ENCODE measurements at regions not wholly inside any gene's neighbourhood (a gene's known extent, or its start where the extent isn't known, plus 50 kb on each side); places are given as distances from the start of the nearest gene placed in this dataset.

DNA sequence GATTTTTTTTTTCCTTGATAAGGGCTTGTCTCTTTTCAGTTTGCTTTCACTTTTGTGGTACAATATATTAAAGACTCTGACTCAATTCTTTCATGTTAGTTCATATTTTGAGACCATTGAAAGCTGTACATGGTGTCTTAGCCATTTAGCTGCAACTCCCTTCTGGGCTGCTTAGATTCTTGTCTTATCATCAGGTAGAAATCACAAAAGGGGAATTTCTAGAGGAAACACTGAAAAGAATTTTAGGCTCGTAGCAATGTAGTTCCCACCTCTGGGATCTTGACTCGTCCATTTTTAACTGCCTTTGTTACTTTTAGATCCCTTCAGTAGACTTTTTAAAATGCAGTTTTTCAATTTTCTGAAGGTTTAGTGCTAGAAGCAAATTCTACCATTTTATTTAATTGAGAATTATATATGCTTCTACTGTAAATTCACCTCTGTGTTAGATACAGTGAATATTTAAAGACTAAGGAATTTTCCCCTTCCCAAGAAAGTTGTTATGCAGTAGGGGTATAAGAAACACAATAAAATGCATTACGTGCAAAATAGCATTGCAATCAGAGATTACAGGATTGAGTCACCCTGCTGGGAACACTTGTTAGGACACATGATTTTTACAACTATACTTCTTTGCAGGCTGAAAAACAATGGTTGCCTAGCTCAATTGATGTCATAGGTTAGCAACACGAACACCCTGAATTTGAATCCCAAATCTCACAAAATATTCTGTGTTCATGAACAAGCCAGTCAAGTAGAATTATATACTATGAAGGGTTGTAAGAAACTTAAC is 772.7 kb downstream of the PDCD6IP start:
- intact Hi-C loops (cut with micrococcal nuclease) = no loop called here
- ChIA-PET CTCF (no interaction called here), POLR2A (no interaction called here)
- H3K9me3 Mint-ChIP-seq = peaks cover under 1% of the 10 kb centered on the region
- ATAC-seq (ENCODE audit: low read depth) = no peak
- H3K27me3 Mint-ChIP-seq = no peaks in the 10 kb centered on the region
- H3K27ac Mint-ChIP-seq = no peak overlapping the region
- no peak overlapping the region for H3K4me3 Mint-ChIP-seq
- no peaks in the 10 kb centered on the region for H3K36me3 Mint-ChIP-seq (ENCODE audit: low read depth)
- TF ChIP-seq, protein P1, sequence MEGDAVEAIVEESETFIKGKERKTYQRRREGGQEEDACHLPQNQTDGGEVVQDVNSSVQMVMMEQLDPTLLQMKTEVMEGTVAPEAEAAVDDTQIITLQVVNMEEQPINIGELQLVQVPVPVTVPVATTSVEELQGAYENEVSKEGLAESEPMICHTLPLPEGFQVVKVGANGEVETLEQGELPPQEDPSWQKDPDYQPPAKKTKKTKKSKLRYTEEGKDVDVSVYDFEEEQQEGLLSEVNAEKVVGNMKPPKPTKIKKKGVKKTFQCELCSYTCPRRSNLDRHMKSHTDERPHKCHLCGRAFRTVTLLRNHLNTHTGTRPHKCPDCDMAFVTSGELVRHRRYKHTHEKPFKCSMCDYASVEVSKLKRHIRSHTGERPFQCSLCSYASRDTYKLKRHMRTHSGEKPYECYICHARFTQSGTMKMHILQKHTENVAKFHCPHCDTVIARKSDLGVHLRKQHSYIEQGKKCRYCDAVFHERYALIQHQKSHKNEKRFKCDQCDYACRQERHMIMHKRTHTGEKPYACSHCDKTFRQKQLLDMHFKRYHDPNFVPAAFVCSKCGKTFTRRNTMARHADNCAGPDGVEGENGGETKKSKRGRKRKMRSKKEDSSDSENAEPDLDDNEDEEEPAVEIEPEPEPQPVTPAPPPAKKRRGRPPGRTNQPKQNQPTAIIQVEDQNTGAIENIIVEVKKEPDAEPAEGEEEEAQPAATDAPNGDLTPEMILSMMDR (IDR thresholded peaks at IDR 0.05) = no peak
- H3K4me1 Mint-ChIP-seq = no peaks in the 10 kb centered on the region
- no peak for DNase-seq

- H3K9me3 Mint-ChIP-seq = no peaks in the 10 kb centered on the region
- H3K4me3 Mint-ChIP-seq = no peak overlapping the region
- CTCF ChIA-PET = no interaction called here
- no peak for ATAC-seq (ENCODE audit: low read depth)
- no peak for DNase-seq
- no peaks in the 10 kb centered on the region for H3K36me3 Mint-ChIP-seq (ENCODE audit: low read depth)
- intact Hi-C loops (cut with micrococcal nuclease) = no loop called here
- POLR2A ChIA-PET = no interaction called here
- no peaks in the 10 kb centered on the region for H3K4me1 Mint-ChIP-seq
- TF ChIP-seq, protein P1 (IDR thresholded peaks at IDR 0.05) = no peak
- no peak overlapping the region for H3K27ac Mint-ChIP-seq
- H3K27me3 Mint-ChIP-seq = no peaks in the 10 kb centered on the region
These were observed 773.3 kb downstream of the PDCD6IP start for GRCh38 chr3:34571714-34572113.

DNA sequence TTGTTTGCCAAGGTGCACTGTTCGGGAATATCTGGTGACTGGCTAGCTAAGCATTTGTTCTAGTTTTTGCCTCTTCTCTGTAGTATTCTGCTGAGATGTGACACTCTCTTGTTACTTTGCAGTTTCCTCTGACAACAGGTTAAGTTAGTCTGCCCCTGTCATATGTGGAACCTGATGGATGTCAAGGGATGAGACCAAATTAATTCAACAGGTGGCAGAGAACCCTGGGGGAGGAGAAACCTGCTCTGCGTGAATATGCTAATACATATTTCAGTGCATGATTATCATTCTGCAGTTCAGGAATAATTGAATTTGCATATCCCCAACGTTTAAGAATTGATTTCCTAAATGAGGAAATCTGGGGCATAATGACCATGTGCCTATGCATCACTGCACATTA is 777.3 kb downstream of the PDCD6IP start:
- TF ChIP-seq, protein P1 (IDR thresholded peaks at IDR 0.05) = no peak
- Mint-ChIP-seq H3K27me3 (no peaks in the 10 kb centered on the region), H3K27ac (no peak overlapping the region), H3K36me3 (ENCODE audit: low read depth) (no peaks in the 10 kb centered on the region), H3K9me3 (no peaks in the 10 kb centered on the region), H3K4me1 (no peaks in the 10 kb centered on the region), H3K4me3 (no peak overlapping the region)
- intact Hi-C loops (cut with micrococcal nuclease) = no loop called here
- ATAC-seq (ENCODE audit: low read depth) (no peak), DNase-seq (no peak)
- ChIA-PET POLR2A (no interaction called here), CTCF (no interaction called here)

GRCh38 chr3:34582055-34582454 is 783.6 kb downstream of the PDCD6IP start:
- no peak overlapping the region for H3K4me3 Mint-ChIP-seq
- no peaks in the 10 kb centered on the region for H3K36me3 Mint-ChIP-seq (ENCODE audit: low read depth)
- ATAC-seq (ENCODE audit: low read depth) = no peak
- CTCF ChIA-PET = no interaction called here
- intact Hi-C loops (cut with micrococcal nuclease) = no loop called here
- H3K9me3 Mint-ChIP-seq = no peaks in the 10 kb centered on the region
- H3K4me1 Mint-ChIP-seq = no peaks in the 10 kb centered on the region
- H3K27me3 Mint-ChIP-seq = no peaks in the 10 kb centered on the region
- TF ChIP-seq, protein P1 (IDR thresholded peaks at IDR 0.05) = no peak
- POLR2A ChIA-PET = no interaction called here
- no peak for DNase-seq
- no peak overlapping the region for H3K27ac Mint-ChIP-seq

DNA sequence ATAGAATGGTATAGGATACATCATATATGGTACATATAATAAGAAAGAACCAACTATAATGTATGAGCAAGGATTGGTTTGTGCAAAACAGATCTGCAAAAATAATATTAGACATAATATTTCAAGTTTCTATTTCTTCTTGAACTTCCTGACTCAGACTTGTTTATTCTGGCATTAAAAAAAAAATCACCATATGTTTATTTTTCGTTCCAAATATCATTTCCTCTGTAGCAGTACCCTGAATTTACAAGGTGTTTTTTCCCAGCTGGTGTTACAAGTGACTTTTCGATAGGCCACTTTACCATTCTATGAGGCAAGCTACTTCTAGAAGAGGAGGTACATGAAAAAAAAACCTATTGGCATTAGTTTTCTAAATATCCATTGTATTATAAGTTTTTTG is 785.0 kb downstream of the PDCD6IP start:
- ATAC-seq (ENCODE audit: low read depth) = no peak
- no peaks in the 10 kb centered on the region for H3K4me1 Mint-ChIP-seq
- ChIA-PET CTCF (no interaction called here), POLR2A (no interaction called here)
- H3K27ac Mint-ChIP-seq = no peak overlapping the region
- no peaks in the 10 kb centered on the region for H3K36me3 Mint-ChIP-seq (ENCODE audit: low read depth)
- intact Hi-C loops (cut with micrococcal nuclease) = no loop called here
- no peak for DNase-seq
- H3K9me3 Mint-ChIP-seq = peaks cover 2% of the 10 kb centered on the region
- no peaks in the 10 kb centered on the region for H3K27me3 Mint-ChIP-seq
- TF ChIP-seq, protein P1 (IDR thresholded peaks at IDR 0.05) = no peak
- H3K4me3 Mint-ChIP-seq = no peak overlapping the region

Measured in activated B cell treated with CpG ODN at 0.5 μM for 24 hours (primary cell).